Kidney (tissue), 13 donors: ENCODE measurements at regions not wholly inside any gene's neighbourhood (a gene's known extent, or its start where the extent isn't known, plus 50 kb on each side); places are given as distances from the start of the nearest gene placed in this dataset.

Experiments
- DNase-seq, 5 donors: peaks; one replicate each; pipeline ENCODE4 v3.0.0-alpha.2; 2013 to 2020
- FAIRE-seq: peaks from 2 replicates; lab custom pipeline; 2012; peaks lifted over from hg19 to GRCh38; lab: Jason Lieb, UNC
- H3K27ac ChIP-seq, 2 donors: one replicate each; pipeline ENCODE4 v1.7.0; 2013; ENCODE audit warnings: low read depth in 2 of 2, low read length in 2 of 2, inconsistent platforms in 1 of 2
- H3K27me3 ChIP-seq: one replicate; pipeline ENCODE4 v1.7.1; 2013; ENCODE audit warnings: low read length, inconsistent platforms; ENCODE audit not compliant: control insufficient read depth, insufficient read depth
- H3K36me3 ChIP-seq, 3 donors: one replicate each; pipeline versions ENCODE4 v1.7.0 to v1.7.1; 2013; ENCODE audit warnings: low read length in 3 of 3, control low read depth in 1 of 3, inconsistent platforms in 1 of 3; ENCODE audit not compliant: insufficient read depth in 3 of 3, control insufficient read depth in 2 of 3
- H3K4me1 ChIP-seq, 3 donors: one replicate each; pipeline versions ENCODE4 v1.7.0 to v1.7.1; 2013; ENCODE audit warnings: low read length in 3 of 3, inconsistent platforms in 1 of 3, low read depth in 1 of 3; ENCODE audit not compliant: control insufficient read depth in 2 of 3, insufficient read depth in 2 of 3
- H3K4me3 ChIP-seq, 3 donors: one replicate each; pipeline versions ENCODE4 v1.7.0 to v1.8.1; 2013; ENCODE audit warnings: low read length in 3 of 3, control low read depth in 1 of 3, inconsistent platforms in 1 of 3
- H3K9ac ChIP-seq, 3 donors: one replicate each; pipeline versions ENCODE4 v1.7.0 to v1.7.1; 2013; ENCODE audit warnings: low read length in 3 of 3, control low read depth in 1 of 3, inconsistent platforms in 1 of 3
- H3K9me3 ChIP-seq, 3 donors: one replicate each; pipeline versions ENCODE4 v1.7.0 to v1.7.1; 2013; ENCODE audit warnings: low read length in 3 of 3, control low read depth in 1 of 3, inconsistent platforms in 1 of 3; ENCODE audit not compliant: control insufficient read depth in 2 of 3, insufficient read depth in 1 of 3
- intact Hi-C: fragments of 100-400 bp; cut with DNase I; formaldehyde crosslinking; loops from one replicate; pipeline ENCODE4 v1.11.1; 2022
- TF ChIP-seq, protein P1 (sequence below): IDR thresholded peaks from 3 replicates; pipeline ENCODE4 v1.5.1; 2012; ENCODE audit warnings: mild to moderate bottlenecking, moderate library complexity, borderline replicate concordance; ENCODE audit not compliant: insufficient read depth; ENCODE audit errors: extremely low read depth
- donor health status: control.
- donor health status: control.
- donor health status: control.
- donor health status: control.
- donor health status: control.
- donor health status: DM: yes; HTN: yes; CAD: no.
- donor health status: Normal renal cell carcinoma (clear cell type).

DNA sequence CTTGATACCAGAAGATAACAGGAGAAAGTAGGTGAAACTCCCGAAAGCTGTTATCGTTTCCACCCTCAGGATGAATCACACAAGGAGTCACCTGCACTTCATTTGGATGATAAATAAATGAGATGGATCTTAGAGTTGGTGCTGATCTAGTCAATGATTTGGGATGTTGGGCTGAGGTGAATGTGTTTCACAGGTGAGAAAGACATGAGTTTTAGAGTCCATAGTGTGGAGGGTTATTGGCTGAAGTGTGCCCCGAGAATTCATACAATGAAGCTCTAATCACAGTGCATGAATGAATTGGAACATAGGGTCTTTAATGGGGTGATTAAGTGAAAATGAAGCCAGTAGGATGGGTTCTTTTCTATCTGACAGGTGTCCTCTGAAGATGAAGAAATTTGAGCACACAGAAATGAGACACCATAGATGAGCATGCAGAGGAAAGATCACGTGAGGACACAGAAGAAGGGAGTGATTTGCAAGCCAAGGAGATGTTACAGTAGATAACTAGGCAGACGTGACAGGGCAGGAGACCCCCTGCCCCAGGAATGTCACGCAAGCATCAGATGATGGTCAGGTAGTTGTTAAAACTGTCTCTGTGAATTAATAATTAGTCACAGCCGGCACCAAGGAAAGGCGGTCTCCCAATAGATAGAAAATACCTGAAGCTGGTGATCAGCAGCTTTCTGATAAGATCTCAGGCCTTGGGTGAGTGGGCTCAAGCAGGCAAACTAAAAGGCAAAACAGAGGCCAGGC lies 60.3 kb upstream of the IGLL5 start:
- FAIRE-seq: no peak
- intact Hi-C loops: no loop called here

DNA sequence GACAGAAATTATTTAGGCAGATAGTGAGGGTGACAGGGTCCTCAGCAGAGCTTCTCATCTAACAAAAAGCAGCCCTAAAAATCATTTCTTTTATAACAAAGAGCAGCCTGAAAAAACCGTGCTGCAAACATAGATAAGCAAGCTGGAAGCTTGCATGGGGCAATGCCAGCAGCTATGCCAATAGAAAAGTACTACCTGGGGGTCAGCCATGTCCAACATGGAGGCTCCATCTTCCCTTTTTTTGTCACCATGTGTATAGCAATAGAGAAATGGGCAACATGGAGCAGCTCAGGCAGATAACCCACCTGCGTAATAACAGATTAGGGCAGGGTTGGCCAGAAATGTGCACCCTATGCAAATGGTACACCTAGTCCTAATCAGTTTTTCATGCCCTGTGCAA lies 57.4 kb upstream of the IGLL5 start:
- TF ChIP-seq, protein P1, sequence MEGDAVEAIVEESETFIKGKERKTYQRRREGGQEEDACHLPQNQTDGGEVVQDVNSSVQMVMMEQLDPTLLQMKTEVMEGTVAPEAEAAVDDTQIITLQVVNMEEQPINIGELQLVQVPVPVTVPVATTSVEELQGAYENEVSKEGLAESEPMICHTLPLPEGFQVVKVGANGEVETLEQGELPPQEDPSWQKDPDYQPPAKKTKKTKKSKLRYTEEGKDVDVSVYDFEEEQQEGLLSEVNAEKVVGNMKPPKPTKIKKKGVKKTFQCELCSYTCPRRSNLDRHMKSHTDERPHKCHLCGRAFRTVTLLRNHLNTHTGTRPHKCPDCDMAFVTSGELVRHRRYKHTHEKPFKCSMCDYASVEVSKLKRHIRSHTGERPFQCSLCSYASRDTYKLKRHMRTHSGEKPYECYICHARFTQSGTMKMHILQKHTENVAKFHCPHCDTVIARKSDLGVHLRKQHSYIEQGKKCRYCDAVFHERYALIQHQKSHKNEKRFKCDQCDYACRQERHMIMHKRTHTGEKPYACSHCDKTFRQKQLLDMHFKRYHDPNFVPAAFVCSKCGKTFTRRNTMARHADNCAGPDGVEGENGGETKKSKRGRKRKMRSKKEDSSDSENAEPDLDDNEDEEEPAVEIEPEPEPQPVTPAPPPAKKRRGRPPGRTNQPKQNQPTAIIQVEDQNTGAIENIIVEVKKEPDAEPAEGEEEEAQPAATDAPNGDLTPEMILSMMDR: no peak

More for the DNA sequence above, 60.3 kb upstream of the IGLL5 start:
- H3K4me3 ChIP-seq: no peak overlapping the region
- no peaks in the 10 kb centered on the region for H3K4me1 ChIP-seq
- no peak overlapping the region for H3K27ac ChIP-seq
- TF ChIP-seq, protein P1: no peak
- DNase-seq: peak in 1 of 5 donors; percentile 21
- no peaks in the 10 kb centered on the region for H3K36me3 ChIP-seq
- H3K27me3 ChIP-seq: no peaks in the 10 kb centered on the region
- H3K9ac ChIP-seq: no peak overlapping the region
- H3K9me3 ChIP-seq: no peaks in the 10 kb centered on the region

DNA sequence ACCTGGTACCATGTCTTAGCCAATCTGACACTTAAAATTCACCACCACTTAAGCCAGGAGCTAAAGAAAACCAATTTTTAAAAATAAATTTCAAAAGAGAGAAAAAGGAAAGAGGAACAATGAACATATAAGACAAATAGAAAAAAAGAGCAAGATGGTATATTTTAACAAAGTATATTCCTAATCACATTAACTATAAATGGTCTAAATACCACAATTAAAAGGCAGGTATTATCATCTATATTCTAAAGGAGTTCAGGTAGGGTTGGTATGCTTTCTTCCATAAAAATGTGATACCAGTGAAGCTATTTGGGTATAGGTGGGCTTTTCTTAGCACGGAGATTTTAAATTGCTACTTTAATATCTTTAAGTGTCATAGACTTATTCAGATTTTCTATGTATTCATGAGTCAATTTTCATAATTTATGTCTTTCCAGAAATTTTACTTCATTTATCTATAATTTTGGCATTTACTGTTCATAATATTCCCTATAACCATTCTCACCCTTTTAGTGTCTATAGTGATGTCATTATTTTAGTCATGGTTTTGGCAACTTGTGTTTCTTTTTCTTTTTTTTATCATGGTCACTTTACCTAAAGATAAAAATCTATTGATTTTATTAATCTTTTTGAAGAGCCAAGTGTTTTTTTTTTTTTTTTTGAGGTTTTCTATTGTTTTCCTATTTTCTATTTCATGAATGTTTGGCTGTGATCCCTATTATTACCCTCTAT lies 56.5 kb upstream of the IGLL5 start:
- intact Hi-C loops: no loop called here
- Histone ChIP-seq H3K36me3 (no peaks in the 10 kb centered on the region), H3K27ac (no peak overlapping the region), H3K27me3 (no peaks in the 10 kb centered on the region), H3K4me1 (no peaks in the 10 kb centered on the region), H3K9ac (no peak overlapping the region), H3K9me3 (no peaks in the 10 kb centered on the region), H3K4me3 (no peak overlapping the region)
- FAIRE-seq: peak; percentile 80
- no peak for DNase-seq
- TF ChIP-seq, protein P1: no peak

More for the DNA sequence above, 57.4 kb upstream of the IGLL5 start:
- no peaks in the 10 kb centered on the region for H3K9me3 ChIP-seq
- no peak overlapping the region for H3K9ac ChIP-seq
- no peaks in the 10 kb centered on the region for H3K27me3 ChIP-seq
- FAIRE-seq (no peak), DNase-seq (no peak)
- H3K4me3 ChIP-seq: no peak overlapping the region
- intact Hi-C loops: no loop called here
- no peak overlapping the region for H3K27ac ChIP-seq
- H3K4me1 ChIP-seq: no peaks in the 10 kb centered on the region
- H3K36me3 ChIP-seq: no peaks in the 10 kb centered on the region
